ENCODE measurements at regions not wholly inside any gene's neighbourhood (a gene's known extent, or its start where the extent isn't known, plus 50 kb on each side); places are given as distances from the start of the nearest gene placed in this dataset.

DNA sequence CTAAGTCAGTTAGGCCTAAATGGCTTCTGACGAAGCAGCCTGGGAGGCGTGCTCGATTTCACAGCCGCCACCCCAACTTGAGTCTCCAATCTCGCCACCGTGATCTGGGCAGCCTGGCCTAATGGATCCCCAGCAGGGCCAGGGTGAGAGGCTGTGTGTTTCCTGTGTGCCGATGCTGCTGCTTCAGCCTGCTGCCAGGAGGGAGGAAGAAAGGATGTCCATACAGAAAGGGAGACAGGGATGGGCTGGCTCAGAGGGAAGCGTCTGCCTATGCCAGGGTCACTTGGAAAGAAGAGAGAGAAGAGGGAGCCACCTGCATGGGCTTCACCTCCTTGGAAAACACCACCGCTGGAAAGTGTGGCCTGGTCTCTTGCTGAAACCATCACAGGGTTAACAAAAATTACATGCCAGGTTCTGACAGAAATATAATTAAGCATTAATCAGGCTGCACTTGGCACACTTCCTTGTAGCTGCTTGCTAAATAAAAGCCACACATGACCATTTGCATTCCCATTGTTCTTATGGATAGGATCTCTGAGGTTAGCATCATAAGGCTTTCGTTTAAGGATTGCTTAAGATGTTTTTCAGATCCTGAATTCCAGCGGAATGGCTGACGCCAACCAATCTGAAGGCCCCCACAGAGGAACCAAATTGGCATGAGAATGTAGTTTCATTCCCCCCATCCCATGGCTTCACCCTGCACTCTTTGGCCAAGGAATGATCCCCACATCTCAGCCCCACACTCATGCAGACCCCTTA is 108.8 kb upstream of the SLC1A4 start:
- Histone ChIP-seq H3K4me1 (ENCODE audit: insufficient read depth, low read length) (peaks cover 24% of the 10 kb centered on the region), H3K4me3 (ENCODE audit: low read length) (no peak overlapping the region), H3K36me3 (ENCODE audit: low read depth, low read length) (no peaks in the 10 kb centered on the region), H3F3A (ENCODE audit: low read length, unreplicated experiment) (no peaks in the 10 kb centered on the region), H2AFZ (ENCODE audit: low read length) (no peak overlapping the region), H3K9me2 (replicated peaks; ENCODE audit: low read length) (no peaks in the 10 kb centered on the region), H3K9ac (ENCODE audit: low read length) (no peak overlapping the region), H3K4me2 (ENCODE audit: low read length) (no peak overlapping the region), H3K79me2 (ENCODE audit: low read length) (no peaks in the 10 kb centered on the region), H4K20me1 (ENCODE audit: low read length) (no peaks in the 10 kb centered on the region), H3K27me3 (ENCODE audit: low read length) (no peaks in the 10 kb centered on the region), H3K9me3 (ENCODE audit: low read length) (no peaks in the 10 kb centered on the region), H3K27ac (ENCODE audit: low read length) (no peak overlapping the region)
- ChIA-PET POLR2A (ENCODE audit: unreplicated experiment) (interaction anchor here (0.6 kb wide), 1 partner anchor 271 kb away, joined by 4 read pairs; no protein-coding TSS in a partner anchor), CTCF (no interaction called here)
- DNase-seq (no peak), ATAC-seq (no peak)
- intact Hi-C loops (cut with micrococcal nuclease), result no loop called here
- TF ChIP-seq, protein P1, sequence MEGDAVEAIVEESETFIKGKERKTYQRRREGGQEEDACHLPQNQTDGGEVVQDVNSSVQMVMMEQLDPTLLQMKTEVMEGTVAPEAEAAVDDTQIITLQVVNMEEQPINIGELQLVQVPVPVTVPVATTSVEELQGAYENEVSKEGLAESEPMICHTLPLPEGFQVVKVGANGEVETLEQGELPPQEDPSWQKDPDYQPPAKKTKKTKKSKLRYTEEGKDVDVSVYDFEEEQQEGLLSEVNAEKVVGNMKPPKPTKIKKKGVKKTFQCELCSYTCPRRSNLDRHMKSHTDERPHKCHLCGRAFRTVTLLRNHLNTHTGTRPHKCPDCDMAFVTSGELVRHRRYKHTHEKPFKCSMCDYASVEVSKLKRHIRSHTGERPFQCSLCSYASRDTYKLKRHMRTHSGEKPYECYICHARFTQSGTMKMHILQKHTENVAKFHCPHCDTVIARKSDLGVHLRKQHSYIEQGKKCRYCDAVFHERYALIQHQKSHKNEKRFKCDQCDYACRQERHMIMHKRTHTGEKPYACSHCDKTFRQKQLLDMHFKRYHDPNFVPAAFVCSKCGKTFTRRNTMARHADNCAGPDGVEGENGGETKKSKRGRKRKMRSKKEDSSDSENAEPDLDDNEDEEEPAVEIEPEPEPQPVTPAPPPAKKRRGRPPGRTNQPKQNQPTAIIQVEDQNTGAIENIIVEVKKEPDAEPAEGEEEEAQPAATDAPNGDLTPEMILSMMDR (conservative IDR thresholded peaks at IDR 0.05; ENCODE audit: low read depth, low read length), result no peak
- TF ChIP-seq EZH2phosphoT487 (IDR thresholded peaks at IDR 0.05; ENCODE audit: borderline replicate concordance, low read length) (no peak), EZH2 (IDR thresholded peaks at IDR 0.05; ENCODE audit: low read length, unreplicated experiment) (no peak)
- BruUV-seq (replicated peaks), result no TSS peak

DNA sequence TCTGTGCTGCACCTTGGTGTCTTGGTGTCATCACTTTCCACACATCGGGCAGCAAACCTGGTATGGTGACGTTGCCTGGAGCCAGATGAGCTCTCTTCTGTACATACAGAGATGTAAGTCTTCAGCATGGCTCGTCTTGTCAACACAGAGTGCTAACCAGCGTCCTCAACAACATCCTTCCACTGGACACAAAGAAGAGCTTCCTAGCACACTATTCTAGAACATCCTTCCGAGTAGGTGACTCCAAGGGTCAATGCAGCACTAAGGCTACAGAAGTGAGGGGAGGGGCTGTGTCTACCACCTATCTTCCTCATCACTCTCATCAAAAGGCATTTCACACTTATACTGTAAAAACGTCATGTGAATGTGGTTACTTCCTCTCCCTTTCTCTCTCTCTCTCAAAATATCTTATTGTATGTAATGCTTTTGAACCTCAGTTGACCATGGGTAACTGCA is 108.1 kb upstream of the SLC1A4 start:
- no TSS peak for BruUV-seq (replicated peaks)
- Histone ChIP-seq H3K27ac (ENCODE audit: low read length) (no peak overlapping the region), H4K20me1 (ENCODE audit: low read length) (no peaks in the 10 kb centered on the region), H3K79me2 (ENCODE audit: low read length) (no peaks in the 10 kb centered on the region), H3K27me3 (ENCODE audit: low read length) (no peaks in the 10 kb centered on the region), H3K9me3 (ENCODE audit: low read length) (no peaks in the 10 kb centered on the region), H3K36me3 (ENCODE audit: low read depth, low read length) (no peaks in the 10 kb centered on the region), H3K4me1 (ENCODE audit: insufficient read depth, low read length) (peaks cover 17% of the 10 kb centered on the region), H3K9ac (ENCODE audit: low read length) (no peak overlapping the region), H2AFZ (ENCODE audit: low read length) (no peak overlapping the region), H3K9me2 (replicated peaks; ENCODE audit: low read length) (no peaks in the 10 kb centered on the region), H3F3A (ENCODE audit: low read length, unreplicated experiment) (no peaks in the 10 kb centered on the region), H3K4me3 (ENCODE audit: low read length) (no peak overlapping the region), H3K4me2 (ENCODE audit: low read length) (no peak overlapping the region)
- ChIA-PET CTCF (no interaction called here), POLR2A (ENCODE audit: unreplicated experiment) (interaction anchor here (0.6 kb wide), 2 partner anchors 272 to 1905 kb away, joined by 4 read pairs; no protein-coding TSS in a partner anchor)
- no peak for ATAC-seq
- intact Hi-C loops (cut with micrococcal nuclease), result no loop called here
- DNase-seq, result no peak
- TF ChIP-seq, protein P1 (conservative IDR thresholded peaks at IDR 0.05; ENCODE audit: low read depth, low read length), result no peak
- TF ChIP-seq EZH2phosphoT487 (IDR thresholded peaks at IDR 0.05; ENCODE audit: borderline replicate concordance, low read length) (no peak), EZH2 (IDR thresholded peaks at IDR 0.05; ENCODE audit: low read length, unreplicated experiment) (no peak)

DNA sequence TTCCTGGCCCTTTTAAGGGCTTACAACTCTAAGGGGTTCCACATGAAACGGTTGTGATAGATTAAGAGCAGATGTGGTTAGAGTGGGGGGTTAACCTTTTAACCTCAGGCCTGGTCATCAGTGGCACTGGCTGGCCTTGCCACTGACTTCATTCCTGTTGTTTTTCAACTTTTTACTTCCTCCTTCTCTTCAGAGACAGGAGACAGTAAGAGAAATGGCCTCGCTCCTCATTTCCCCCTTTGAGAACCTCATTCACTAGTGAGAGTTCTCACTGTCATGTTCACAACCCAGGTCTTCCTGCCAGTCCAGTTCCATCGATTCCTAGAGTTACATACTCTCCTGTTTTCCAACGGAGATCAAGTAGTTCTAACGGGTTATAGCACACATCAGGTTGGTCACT is 101.6 kb upstream of the SLC1A4 start:
- Histone ChIP-seq H4K20me1 (ENCODE audit: low read length) (no peaks in the 10 kb centered on the region), H3K9me3 (ENCODE audit: low read length) (no peaks in the 10 kb centered on the region), H3K4me3 (ENCODE audit: low read length) (no peak overlapping the region), H3K4me2 (ENCODE audit: low read length) (no peak overlapping the region), H2AFZ (ENCODE audit: low read length) (no peak overlapping the region), H3K79me2 (ENCODE audit: low read length) (no peaks in the 10 kb centered on the region), H3K9me2 (replicated peaks; ENCODE audit: low read length) (no peaks in the 10 kb centered on the region), H3K27me3 (ENCODE audit: low read length) (no peaks in the 10 kb centered on the region), H3F3A (ENCODE audit: low read length, unreplicated experiment) (no peaks in the 10 kb centered on the region), H3K36me3 (ENCODE audit: low read depth, low read length) (no peaks in the 10 kb centered on the region), H3K27ac (ENCODE audit: low read length) (no peak overlapping the region), H3K4me1 (ENCODE audit: insufficient read depth, low read length) (peaks cover 11% of the 10 kb centered on the region), H3K9ac (ENCODE audit: low read length) (no peak overlapping the region)
- POLR2A ChIA-PET (ENCODE audit: unreplicated experiment), result no interaction called here
- intact Hi-C loops (cut with micrococcal nuclease), result loop anchor here (5.0 kb wide), 1 partner anchor 840 kb away; no protein-coding TSS in a partner anchor
- ATAC-seq, result no peak
- DNase-seq, result no peak
- CTCF ChIA-PET, result no interaction called here
- BruUV-seq (replicated peaks), result no TSS peak
- TF ChIP-seq EZH2phosphoT487 (IDR thresholded peaks at IDR 0.05; ENCODE audit: borderline replicate concordance, low read length) (no peak), EZH2 (IDR thresholded peaks at IDR 0.05; ENCODE audit: low read length, unreplicated experiment) (no peak)
- TF ChIP-seq, protein P1 (conservative IDR thresholded peaks at IDR 0.05; ENCODE audit: low read depth, low read length), result no peak

Data from PC-3 (cell line).